Hepatocyte (in vitro differentiated cells): ENCODE measurements at regions not wholly inside any gene's neighbourhood (a gene's known extent, or its start where the extent isn't known, plus 50 kb on each side); places are given as distances from the start of the nearest gene placed in this dataset.

Experiments used
- DNase-seq: peaks from one replicate; pipeline ENCODE4 v3.0.0-alpha.2; 2016; ENCODE audit warnings: low spot score
- H2AFZ ChIP-seq: fragments of 200-600 bp; sonication (generic); 2 replicates; pipeline ENCODE4 v1.6.0; 2016; ENCODE audit warnings: antibody characterized with exemption, mild to moderate bottlenecking
- H3K27ac ChIP-seq: fragments of 200-600 bp; sonication (generic); 2 replicates; pipeline ENCODE4 v1.5.1; 2016; ENCODE audit warnings: mild to moderate bottlenecking
- H3K27me3 ChIP-seq: fragments of 200-600 bp; sonication (generic); 2 replicates; pipeline ENCODE4 v1.6.1; 2016
- H3K36me3 ChIP-seq: fragments of 200-600 bp; sonication (generic); replicated peaks from 2 replicates; pipeline ENCODE4 v1.5.1; 2016; ENCODE audit warnings: low read depth; ENCODE audit not compliant: insufficient read depth
- H3K4me1 ChIP-seq: fragments of 200-600 bp; sonication (generic); 2 replicates; pipeline ENCODE4 v1.5.1; 2016; ENCODE audit warnings: mild to moderate bottlenecking, moderate library complexity; ENCODE audit not compliant: insufficient read depth
- H3K4me2 ChIP-seq: fragments of 200-600 bp; sonication (generic); 2 replicates; pipeline ENCODE4 v1.6.0; 2016
- H3K4me3 ChIP-seq: fragments of 200-600 bp; sonication (generic); 2 replicates; pipeline ENCODE4 v1.5.1; 2016; ENCODE audit warnings: mild to moderate bottlenecking
- H3K79me2 ChIP-seq: fragments of 200-600 bp; sonication (generic); 2 replicates; pipeline ENCODE4 v1.6.0; 2017; ENCODE audit warnings: mild to moderate bottlenecking
- H3K9me2 ChIP-seq: fragments of 200-600 bp; sonication (generic); replicated peaks from 2 replicates; pipeline ENCODE4 v1.6.0; 2017; ENCODE audit warnings: mild to moderate bottlenecking; ENCODE audit not compliant: insufficient read depth
- H3K9me3 ChIP-seq: fragments of 200-600 bp; sonication (generic); 2 replicates; pipeline ENCODE4 v1.5.1; 2016; ENCODE audit warnings: low read depth, mild to moderate bottlenecking
- H4K20me1 ChIP-seq: fragments of 200-600 bp; sonication (generic); 2 replicates; pipeline ENCODE4 v1.6.0; 2016; ENCODE audit warnings: mild to moderate bottlenecking; ENCODE audit not compliant: insufficient read depth, poor library complexity, severe bottlenecking
- CTCF ChIP-seq: fragments of 200-600 bp; sonication (generic); IDR thresholded peaks from 2 replicates; pipeline ENCODE4 v1.5.1; 2016; ENCODE audit warnings: antibody characterized with exemption, mild to moderate bottlenecking; ENCODE audit not compliant: poor library complexity
- EZH2 ChIP-seq: fragments of 200-600 bp; sonication (generic); IDR thresholded peaks from 2 replicates; pipeline ENCODE4 v1.6.1; 2016; ENCODE audit warnings: antibody characterized with exemption, mild to moderate bottlenecking, borderline replicate concordance
- EZH2phosphoT487 ChIP-seq: fragments of 200-600 bp; sonication (generic); IDR thresholded peaks from one replicate; pipeline ENCODE4 v1.6.1; 2018; ENCODE audit warnings: antibody characterized with exemption, mild to moderate bottlenecking, low read depth, moderate library complexity; ENCODE audit not compliant: unreplicated experiment, severe bottlenecking
- WGBS: methylation state at CpG from one replicate; pipeline ENCODE4 v1.1.6; 2016; ENCODE audit warnings: low lambda C conversion rate; ENCODE audit errors: missing lambda C conversion rate; 5-methylcytosine and 5-hydroxymethylcytosine counted together

GRCh38 chr3:162328649-162329048 lies 832.0 kb downstream of the OTOL1 start:
- no peaks in the 10 kb centered on the region for H3K9me2 ChIP-seq
- TF ChIP-seq EZH2, result no peak
- no peak for TF ChIP-seq CTCF
- no peak for TF ChIP-seq EZH2phosphoT487
- H3K9me3 ChIP-seq, result no peaks in the 10 kb centered on the region
- DNase-seq, result no peak
- no peak overlapping the region for H3K4me2 ChIP-seq
- H3K4me1 ChIP-seq, result no peaks in the 10 kb centered on the region
- H3K27ac ChIP-seq, result no peak overlapping the region
- no peak overlapping the region for H2AFZ ChIP-seq
- H3K36me3 ChIP-seq, result no peaks in the 10 kb centered on the region
- H4K20me1 ChIP-seq, result no peaks in the 10 kb centered on the region
- H3K79me2 ChIP-seq, result no peaks in the 10 kb centered on the region
- 93% methylated on average over 1 of the region's 1 CpG for WGBS
- no peak overlapping the region for H3K4me3 ChIP-seq
- no peaks in the 10 kb centered on the region for H3K27me3 ChIP-seq

GRCh38 chr3:162329514-162329913 lies 832.9 kb downstream of the OTOL1 start:
- no peak for TF ChIP-seq CTCF
- TF ChIP-seq EZH2, result no peak
- TF ChIP-seq EZH2phosphoT487, result no peak
- 85% methylated on average over 1 of the region's 1 CpG for WGBS
- H4K20me1 ChIP-seq, result no peaks in the 10 kb centered on the region

GRCh38 chr3:162332344-162332743 lies 835.7 kb downstream of the OTOL1 start:
- Histone ChIP-seq H3K9me2 (no peaks in the 10 kb centered on the region), H3K4me3 (no peak overlapping the region), H3K27me3 (no peaks in the 10 kb centered on the region), H3K9me3 (no peaks in the 10 kb centered on the region), H3K27ac (no peak overlapping the region), H3K4me1 (no peaks in the 10 kb centered on the region), H3K79me2 (no peaks in the 10 kb centered on the region), H3K4me2 (no peak overlapping the region), H2AFZ (no peak overlapping the region), H4K20me1 (no peaks in the 10 kb centered on the region), H3K36me3 (no peaks in the 10 kb centered on the region)
- 79% methylated on average over 3 of the region's 3 CpGs for WGBS
- no peak for TF ChIP-seq EZH2phosphoT487
- no peak for TF ChIP-seq CTCF
- DNase-seq, result no peak

More at GRCh38 chr3:162329514-162329913, 832.9 kb downstream of the OTOL1 start:
- Histone ChIP-seq H2AFZ (no peak overlapping the region), H3K27me3 (no peaks in the 10 kb centered on the region), H3K79me2 (no peaks in the 10 kb centered on the region), H3K4me1 (no peaks in the 10 kb centered on the region), H3K36me3 (no peaks in the 10 kb centered on the region), H3K27ac (no peak overlapping the region), H3K4me3 (no peak overlapping the region), H3K9me2 (no peaks in the 10 kb centered on the region), H3K9me3 (no peaks in the 10 kb centered on the region), H3K4me2 (no peak overlapping the region)
- no peak for DNase-seq

- Histone ChIP-seq H2AFZ (no peak overlapping the region), H3K9me3 (no peaks in the 10 kb centered on the region), H3K27me3 (no peaks in the 10 kb centered on the region), H3K4me3 (no peak overlapping the region), H3K9me2 (no peaks in the 10 kb centered on the region), H3K27ac (no peak overlapping the region), H3K79me2 (no peaks in the 10 kb centered on the region), H3K36me3 (no peaks in the 10 kb centered on the region), H3K4me1 (no peaks in the 10 kb centered on the region), H4K20me1 (no peaks in the 10 kb centered on the region), H3K4me2 (no peak overlapping the region)
- WGBS, result 82% methylated on average over 3 of the region's 3 CpGs
- TF ChIP-seq EZH2, result no peak
- TF ChIP-seq CTCF, result no peak
- TF ChIP-seq EZH2phosphoT487, result no peak
- DNase-seq, result no peak
Observed at GRCh38 chr3:162334537-162334936, 837.9 kb downstream of the OTOL1 start.
